ENCODE measurements at regions not wholly inside any gene's neighbourhood (a gene's known extent, or its start where the extent isn't known, plus 50 kb on each side); places are given as distances from the start of the nearest gene placed in this dataset.
A peak's percentile ranks its signal among the peaks of the same experiment; 100 is the strongest.

- Mint-ChIP-seq H3K4me1 (ENCODE audit: insufficient read depth, unreplicated experiment) (peaks cover 5% of the 10 kb centered on the region), H3K27me3 (ENCODE audit: insufficient read depth, unreplicated experiment) (no peaks in the 10 kb centered on the region), H3K4me3 (ENCODE audit: unreplicated experiment) (no peak overlapping the region), H3K27ac (ENCODE audit: low read depth, unreplicated experiment) (no peak overlapping the region), H3K36me3 (ENCODE audit: insufficient read depth, unreplicated experiment) (no peaks in the 10 kb centered on the region), H3K9me3 (ENCODE audit: unreplicated experiment) (no peaks in the 10 kb centered on the region)
- DNase-seq (ENCODE audit: unreplicated experiment), result peak; percentile 88
- POLR2A ChIA-PET, result no interaction called here
- intact Hi-C loops (cut with micrococcal nuclease), result loop anchor here (1.0 to 5.0 kb wide), 5 partner anchors 263 to 872 kb away; no protein-coding TSS in a partner anchor
- peak; percentile 89 for TF ChIP-seq CTCF (IDR thresholded peaks at IDR 0.05; ENCODE audit: unreplicated experiment)
- BruUV-seq (replicated peaks), result no TSS peak
- CTCF ChIA-PET, result interaction anchor here (0.5 to 6.2 kb wide), 60 partner anchors 9 to 1671 kb away, joined by 3 to 61 read pairs (median 4); no protein-coding TSS in a partner anchor
Measured at GRCh38 chr7:113421696-113422330, 303.5 kb upstream of the SMIM30 start.

- Mint-ChIP-seq H3K4me3 (ENCODE audit: unreplicated experiment) (no peak overlapping the region), H3K36me3 (ENCODE audit: insufficient read depth, unreplicated experiment) (no peaks in the 10 kb centered on the region), H3K4me1 (ENCODE audit: insufficient read depth, unreplicated experiment) (no peaks in the 10 kb centered on the region), H3K27ac (ENCODE audit: low read depth, unreplicated experiment) (no peak overlapping the region), H3K9me3 (ENCODE audit: unreplicated experiment) (no peaks in the 10 kb centered on the region), H3K27me3 (ENCODE audit: insufficient read depth, unreplicated experiment) (no peaks in the 10 kb centered on the region)
- no TSS peak for BruUV-seq (replicated peaks)
- ChIA-PET CTCF (interaction anchor here (2.3 kb wide), 1 partner anchor 9 kb away, joined by 6 read pairs; no protein-coding TSS in a partner anchor), POLR2A (no interaction called here)
- TF ChIP-seq CTCF (IDR thresholded peaks at IDR 0.05; ENCODE audit: unreplicated experiment), result no peak
- no peak for DNase-seq (ENCODE audit: unreplicated experiment)
- intact Hi-C loops (cut with micrococcal nuclease), result no loop called here
Measured at GRCh38 chr7:113414401-113415035, 296.2 kb upstream of the SMIM30 start.

- ChIA-PET CTCF (no interaction called here), POLR2A (no interaction called here)
- no peaks in the 10 kb centered on the region for H3K27me3 Mint-ChIP-seq (ENCODE audit: insufficient read depth, unreplicated experiment)
- no peaks in the 10 kb centered on the region for H3K36me3 Mint-ChIP-seq (ENCODE audit: insufficient read depth, unreplicated experiment)
- no peak for DNase-seq (ENCODE audit: unreplicated experiment)
- H3K4me3 Mint-ChIP-seq (ENCODE audit: unreplicated experiment), result no peak overlapping the region
- no peaks in the 10 kb centered on the region for H3K9me3 Mint-ChIP-seq (ENCODE audit: unreplicated experiment)
- intact Hi-C loops (cut with micrococcal nuclease), result no loop called here
- BruUV-seq (replicated peaks), result no TSS peak
- H3K4me1 Mint-ChIP-seq (ENCODE audit: insufficient read depth, unreplicated experiment), result no peaks in the 10 kb centered on the region
- no peak overlapping the region for H3K27ac Mint-ChIP-seq (ENCODE audit: low read depth, unreplicated experiment)
- TF ChIP-seq CTCF (IDR thresholded peaks at IDR 0.05; ENCODE audit: unreplicated experiment), result no peak
Measured at GRCh38 chr7:113412410-113412809, 294.1 kb upstream of the SMIM30 start.

GRCh38 chr7:113410796-113411195 is 292.4 kb upstream of the SMIM30 start:
- BruUV-seq (replicated peaks), result no TSS peak
- Mint-ChIP-seq H3K27me3 (ENCODE audit: insufficient read depth, unreplicated experiment) (no peaks in the 10 kb centered on the region), H3K9me3 (ENCODE audit: unreplicated experiment) (no peaks in the 10 kb centered on the region), H3K36me3 (ENCODE audit: insufficient read depth, unreplicated experiment) (no peaks in the 10 kb centered on the region), H3K4me1 (ENCODE audit: insufficient read depth, unreplicated experiment) (no peaks in the 10 kb centered on the region), H3K27ac (ENCODE audit: low read depth, unreplicated experiment) (no peak overlapping the region), H3K4me3 (ENCODE audit: unreplicated experiment) (no peak overlapping the region)
- ChIA-PET CTCF (interaction anchor here (0.6 to 1.6 kb wide), 4 partner anchors 11 to 276 kb away, joined by 3 to 6 read pairs (median 3); no protein-coding TSS in a partner anchor), POLR2A (no interaction called here)
- no peak for TF ChIP-seq CTCF (IDR thresholded peaks at IDR 0.05; ENCODE audit: unreplicated experiment)
- intact Hi-C loops (cut with micrococcal nuclease), result no loop called here
- no peak for DNase-seq (ENCODE audit: unreplicated experiment)
